DOHH2 (cell line): ENCODE measurements at regions not wholly inside any gene's neighbourhood (a gene's known extent, or its start where the extent isn't known, plus 50 kb on each side); places are given as distances from the start of the nearest gene placed in this dataset.

Experiments used
- H3F3A ChIP-seq: fragments of 200-600 bp; sonication (generic), shearing (Covaris generic); 2 replicates; pipeline ENCODE4 v1.6.0; 2016; ENCODE audit warnings: antibody characterized with exemption, mild to moderate bottlenecking; ENCODE audit not compliant: control insufficient read depth, insufficient read depth
- H3K27ac ChIP-seq: fragments of 200-600 bp; sonication (generic); 2 replicates; pipeline ENCODE4 v1.5.1; 2014; ENCODE audit warnings: low read depth, mild to moderate bottlenecking, low read length, moderate library complexity
- H3K27me3 ChIP-seq: fragments of 200-600 bp; sonication (generic); 2 replicates; pipeline ENCODE4 v1.6.1; 2014; ENCODE audit warnings: mild to moderate bottlenecking, low read length, mixed read lengths; ENCODE audit not compliant: control insufficient read depth
- H3K36me3 ChIP-seq: fragments of 200-600 bp; sonication (generic); 2 replicates; pipeline ENCODE4 v1.6.1; 2014; ENCODE audit warnings: mild to moderate bottlenecking, low read length, moderate library complexity, mixed read lengths; ENCODE audit not compliant: control insufficient read depth
- H3K4me1 ChIP-seq: fragments of 200-600 bp; sonication (generic); 2 replicates; pipeline ENCODE4 v1.6.1; 2014; ENCODE audit warnings: mild to moderate bottlenecking, low read length, mixed read lengths; ENCODE audit not compliant: control insufficient read depth
- H3K4me2 ChIP-seq: fragments of 200-600 bp; sonication (generic); 2 replicates; pipeline ENCODE4 v1.6.0; 2014; ENCODE audit warnings: mild to moderate bottlenecking, low read length, moderate library complexity
- H3K4me3 ChIP-seq: fragments of 200-600 bp; sonication (generic); 2 replicates; pipeline ENCODE4 v1.5.1; 2014; ENCODE audit warnings: mild to moderate bottlenecking, low read length, mixed read lengths
- H3K79me2 ChIP-seq: fragments of 200-600 bp; sonication (generic); 2 replicates; pipeline ENCODE4 v1.6.1; 2014; ENCODE audit warnings: mild to moderate bottlenecking, low read length, mixed read lengths; ENCODE audit not compliant: control insufficient read depth
- H3K9me2 ChIP-seq: fragments of 200-600 bp; sonication (generic); replicated peaks from 2 replicates; pipeline ENCODE4 v1.6.1; 2014; ENCODE audit warnings: mild to moderate bottlenecking, low read length, mixed read lengths; ENCODE audit not compliant: control insufficient read depth
- H3K9me3 ChIP-seq: fragments of 200-600 bp; sonication (generic); 2 replicates; pipeline ENCODE4 v1.6.1; 2014; ENCODE audit warnings: antibody characterized with exemption, low read length, mixed read lengths; ENCODE audit not compliant: control insufficient read depth, insufficient read depth
- H4K20me1 ChIP-seq: fragments of 200-600 bp; sonication (generic); 2 replicates; pipeline ENCODE4 v1.6.0; 2014; ENCODE audit warnings: low read depth, mild to moderate bottlenecking, antibody characterized with exemption, low read length, moderate library complexity; ENCODE audit not compliant: control insufficient read depth, insufficient read depth
- EZH2phosphoT487 ChIP-seq: fragments of 200-600 bp; sonication (generic); IDR thresholded peaks from 2 replicates; pipeline ENCODE4 v1.6.1; 2017; ENCODE audit warnings: borderline replicate concordance, mild to moderate bottlenecking, antibody characterized with exemption, low read length, moderate library complexity, mixed read lengths
- TF ChIP-seq, protein P1 (sequence below): fragments of 200-600 bp; sonication (generic); IDR thresholded peaks from one replicate; pipeline ENCODE4 v1.5.1; 2014; ENCODE audit warnings: antibody characterized with exemption, mild to moderate bottlenecking, low read depth, low read length; ENCODE audit not compliant: poor library complexity, severe bottlenecking

DNA sequence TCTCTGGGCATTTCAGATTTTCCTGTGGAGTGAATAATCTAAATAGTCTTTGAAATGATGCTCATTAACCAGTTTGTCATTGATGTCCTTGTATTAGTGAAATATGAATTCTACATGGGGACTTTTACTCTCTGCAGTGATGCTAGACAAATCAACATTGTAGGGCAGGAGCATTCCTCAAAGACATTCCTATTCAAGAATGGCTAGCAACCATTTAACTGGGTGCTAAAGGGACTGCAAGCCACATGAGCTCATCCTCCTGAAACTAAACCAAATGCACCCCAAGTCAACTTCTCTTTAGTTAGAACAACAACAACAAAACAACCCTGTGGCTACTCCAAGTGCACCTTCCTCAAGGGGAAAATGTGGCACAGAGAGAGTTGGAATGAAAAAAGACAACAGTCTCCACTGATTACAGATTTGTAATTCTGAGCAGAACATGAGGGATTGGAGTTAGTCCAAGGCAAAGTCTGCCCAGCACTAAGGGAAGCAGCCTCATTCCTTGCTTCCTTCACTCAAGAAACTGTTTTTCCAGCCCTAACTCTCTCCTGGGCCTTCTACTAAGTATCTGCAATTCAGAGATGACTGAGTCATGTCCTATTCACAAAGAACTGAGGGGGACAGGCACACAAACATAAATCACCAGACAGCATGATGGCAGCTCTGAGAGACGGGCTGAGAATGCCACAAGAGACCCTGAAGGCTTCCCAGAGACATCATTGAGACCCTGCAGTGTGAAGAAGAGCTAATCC lies 82.0 kb upstream of the WWC1 start:
- Histone ChIP-seq H3K4me3 (no peak overlapping the region), H3K79me2 (no peaks in the 10 kb centered on the region), H3K27ac (no peak overlapping the region), H3K36me3 (no peaks in the 10 kb centered on the region), H3F3A (no peaks in the 10 kb centered on the region), H3K9me3 (no peaks in the 10 kb centered on the region), H3K27me3 (no peaks in the 10 kb centered on the region), H4K20me1 (no peaks in the 10 kb centered on the region), H3K4me1 (no peaks in the 10 kb centered on the region), H3K9me2 (no peaks in the 10 kb centered on the region), H3K4me2 (no peak overlapping the region)
- TF ChIP-seq, protein P1, sequence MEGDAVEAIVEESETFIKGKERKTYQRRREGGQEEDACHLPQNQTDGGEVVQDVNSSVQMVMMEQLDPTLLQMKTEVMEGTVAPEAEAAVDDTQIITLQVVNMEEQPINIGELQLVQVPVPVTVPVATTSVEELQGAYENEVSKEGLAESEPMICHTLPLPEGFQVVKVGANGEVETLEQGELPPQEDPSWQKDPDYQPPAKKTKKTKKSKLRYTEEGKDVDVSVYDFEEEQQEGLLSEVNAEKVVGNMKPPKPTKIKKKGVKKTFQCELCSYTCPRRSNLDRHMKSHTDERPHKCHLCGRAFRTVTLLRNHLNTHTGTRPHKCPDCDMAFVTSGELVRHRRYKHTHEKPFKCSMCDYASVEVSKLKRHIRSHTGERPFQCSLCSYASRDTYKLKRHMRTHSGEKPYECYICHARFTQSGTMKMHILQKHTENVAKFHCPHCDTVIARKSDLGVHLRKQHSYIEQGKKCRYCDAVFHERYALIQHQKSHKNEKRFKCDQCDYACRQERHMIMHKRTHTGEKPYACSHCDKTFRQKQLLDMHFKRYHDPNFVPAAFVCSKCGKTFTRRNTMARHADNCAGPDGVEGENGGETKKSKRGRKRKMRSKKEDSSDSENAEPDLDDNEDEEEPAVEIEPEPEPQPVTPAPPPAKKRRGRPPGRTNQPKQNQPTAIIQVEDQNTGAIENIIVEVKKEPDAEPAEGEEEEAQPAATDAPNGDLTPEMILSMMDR, result no peak
- TF ChIP-seq EZH2phosphoT487, result no peak

DNA sequence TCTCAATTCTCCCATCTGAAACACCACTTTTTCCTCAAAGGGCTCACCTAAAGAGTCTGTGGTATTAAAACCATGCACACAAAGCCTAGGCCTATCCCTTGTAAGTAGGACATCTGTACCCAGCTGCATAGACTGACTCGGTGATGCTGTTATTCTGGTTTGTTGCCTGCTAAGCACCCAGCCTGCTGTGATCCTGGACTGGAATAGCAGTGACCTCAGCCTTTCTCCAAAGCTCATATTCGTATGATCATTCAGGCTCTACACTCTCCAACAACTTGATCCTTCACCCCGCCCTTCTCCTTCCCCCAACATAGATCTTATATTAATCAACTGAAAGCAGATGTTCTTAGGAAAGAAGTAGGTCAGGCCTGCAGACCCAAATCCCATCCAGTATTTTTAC lies 81.4 kb upstream of the WWC1 start:
- H3K27me3 ChIP-seq, result no peaks in the 10 kb centered on the region
- TF ChIP-seq, protein P1, result no peak
- no peak for TF ChIP-seq EZH2phosphoT487
- H3K36me3 ChIP-seq, result no peaks in the 10 kb centered on the region

DNA sequence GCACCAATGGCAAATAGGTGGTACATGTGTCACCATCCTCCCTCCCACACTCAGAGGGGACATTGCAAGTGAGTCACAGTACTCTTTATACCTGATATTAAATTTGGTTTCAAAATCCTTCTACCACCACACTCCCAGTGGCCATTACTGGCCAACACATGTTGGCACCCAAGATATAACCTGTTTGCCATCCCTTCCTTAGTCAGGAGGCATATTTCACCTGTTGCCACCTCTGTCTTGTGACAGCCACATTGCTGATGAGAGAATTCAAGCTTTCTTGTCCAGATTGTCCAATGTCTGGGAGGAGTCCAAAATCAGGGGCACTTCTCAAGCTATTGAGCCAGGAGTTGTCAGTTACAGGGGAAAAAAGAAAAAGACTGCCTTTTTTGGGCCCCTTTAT lies 80.2 kb upstream of the WWC1 start:
- H3K9me2 ChIP-seq, result no peaks in the 10 kb centered on the region
- H3K27ac ChIP-seq, result no peak overlapping the region
- no peak overlapping the region for H3K4me3 ChIP-seq
- no peaks in the 10 kb centered on the region for H3K36me3 ChIP-seq
- no peaks in the 10 kb centered on the region for H3K9me3 ChIP-seq
- H4K20me1 ChIP-seq, result no peaks in the 10 kb centered on the region
- no peak for TF ChIP-seq EZH2phosphoT487
- TF ChIP-seq, protein P1, result no peak
- no peak overlapping the region for H3K4me2 ChIP-seq
- no peaks in the 10 kb centered on the region for H3K27me3 ChIP-seq
- no peaks in the 10 kb centered on the region for H3F3A ChIP-seq
- H3K79me2 ChIP-seq, result no peaks in the 10 kb centered on the region
- H3K4me1 ChIP-seq, result no peaks in the 10 kb centered on the region

More for the DNA sequence above, 81.4 kb upstream of the WWC1 start:
- no peaks in the 10 kb centered on the region for H4K20me1 ChIP-seq
- H3K79me2 ChIP-seq, result no peaks in the 10 kb centered on the region
- no peak overlapping the region for H3K4me3 ChIP-seq
- H3K4me1 ChIP-seq, result no peaks in the 10 kb centered on the region
- no peaks in the 10 kb centered on the region for H3K9me3 ChIP-seq
- no peaks in the 10 kb centered on the region for H3K9me2 ChIP-seq
- no peaks in the 10 kb centered on the region for H3F3A ChIP-seq
- H3K4me2 ChIP-seq, result no peak overlapping the region
- no peak overlapping the region for H3K27ac ChIP-seq
